ENCODE measurements at regions not wholly inside any gene's neighbourhood (a gene's known extent, or its start where the extent isn't known, plus 50 kb on each side); places are given as distances from the start of the nearest gene placed in this dataset.

DNA sequence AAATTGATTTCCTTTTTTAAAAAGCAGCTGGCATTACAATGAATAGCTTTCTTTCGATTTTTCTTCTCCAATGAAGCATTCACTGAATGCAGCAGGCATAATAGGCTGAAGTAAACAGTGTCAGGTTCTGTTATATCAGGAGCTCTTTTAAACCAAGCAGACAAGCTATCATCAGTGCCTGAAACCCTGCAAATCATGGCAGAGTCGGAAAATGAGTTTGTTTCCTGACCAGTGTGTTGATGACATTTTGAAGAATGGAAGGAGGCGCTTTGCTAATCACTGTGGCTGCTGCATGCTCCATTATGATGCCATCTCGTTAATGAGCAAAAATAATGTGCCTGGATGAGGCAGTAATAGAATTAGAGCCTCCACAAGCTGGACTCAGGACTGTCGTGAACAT, 284.5 kb downstream of the ZNF608 start:
- H3K4me3 ChIP-seq (ENCODE audit: low read depth, low read length), result no peak overlapping the region
- no peaks in the 10 kb centered on the region for H3K9me3 ChIP-seq (ENCODE audit: control insufficient read depth in 2 of 2, low read length in 2 of 2)
- Mint-ChIP-seq H3K27me3 (peaks cover 4% of the 10 kb centered on the region), H3K4me3 (no peak overlapping the region), H3K9me3 (peaks cover 0 to 12% (median 2%) of the 10 kb centered on the region in 7 donors), H3K4me1 (no peaks in the 10 kb centered on the region), H3K36me3 (no peaks in the 10 kb centered on the region), H3K27ac (no peak overlapping the region)
- no peak for DNase-seq
- no peaks in the 10 kb centered on the region for H3K27me3 ChIP-seq (ENCODE audit: control insufficient read depth, insufficient read depth, low read length)
- H3K4me1 ChIP-seq (ENCODE audit: control insufficient read depth, insufficient read depth, low read length, poor library complexity, severe bottlenecking), result no peaks in the 10 kb centered on the region
- no peaks in the 10 kb centered on the region for H3K36me3 ChIP-seq (ENCODE audit: control insufficient read depth, insufficient read depth, low read length)
- H3K27ac ChIP-seq (ENCODE audit: insufficient read depth, low read length, poor library complexity, severe bottlenecking), result no peak overlapping the region
- ATAC-seq (ENCODE audit: low read depth in 2 of 2), result no peak

DNA sequence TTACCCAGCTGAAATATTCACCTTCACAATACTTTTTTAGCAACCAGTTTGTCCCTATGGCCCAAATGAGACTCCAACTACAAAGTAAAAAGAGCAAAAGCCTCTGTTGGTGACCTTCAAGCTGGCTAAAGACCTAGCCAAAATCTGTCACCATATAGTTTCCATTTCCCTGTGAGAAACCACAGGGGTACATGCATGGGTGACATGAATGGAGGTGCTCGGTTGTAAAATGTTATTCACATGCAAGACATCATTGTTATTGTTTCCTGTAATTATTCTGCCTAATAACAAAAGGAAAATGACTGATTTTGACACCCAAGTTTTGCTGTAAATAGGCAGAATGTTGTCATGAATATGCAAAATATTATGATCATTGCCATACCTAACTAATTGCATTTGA, 285.3 kb downstream of the ZNF608 start:
- Mint-ChIP-seq H3K27me3 (peaks cover 4% of the 10 kb centered on the region), H3K36me3 (no peaks in the 10 kb centered on the region), H3K4me3 (no peak overlapping the region), H3K4me1 (no peaks in the 10 kb centered on the region), H3K9me3 (peaks cover 0 to 12% (median 2%) of the 10 kb centered on the region in 7 donors), H3K27ac (no peak overlapping the region)
- no peak overlapping the region for H3K27ac ChIP-seq (ENCODE audit: insufficient read depth, low read length, poor library complexity, severe bottlenecking)
- DNase-seq (no peak), ATAC-seq (ENCODE audit: low read depth in 2 of 2) (no peak)
- H3K4me1 ChIP-seq (ENCODE audit: control insufficient read depth, insufficient read depth, low read length, poor library complexity, severe bottlenecking), result no peaks in the 10 kb centered on the region
- no peaks in the 10 kb centered on the region for H3K27me3 ChIP-seq (ENCODE audit: control insufficient read depth, insufficient read depth, low read length)
- no peaks in the 10 kb centered on the region for H3K9me3 ChIP-seq (ENCODE audit: control insufficient read depth in 2 of 2, low read length in 2 of 2)
- H3K36me3 ChIP-seq (ENCODE audit: control insufficient read depth, insufficient read depth, low read length), result no peaks in the 10 kb centered on the region
- no peak overlapping the region for H3K4me3 ChIP-seq (ENCODE audit: low read depth, low read length)

DNA sequence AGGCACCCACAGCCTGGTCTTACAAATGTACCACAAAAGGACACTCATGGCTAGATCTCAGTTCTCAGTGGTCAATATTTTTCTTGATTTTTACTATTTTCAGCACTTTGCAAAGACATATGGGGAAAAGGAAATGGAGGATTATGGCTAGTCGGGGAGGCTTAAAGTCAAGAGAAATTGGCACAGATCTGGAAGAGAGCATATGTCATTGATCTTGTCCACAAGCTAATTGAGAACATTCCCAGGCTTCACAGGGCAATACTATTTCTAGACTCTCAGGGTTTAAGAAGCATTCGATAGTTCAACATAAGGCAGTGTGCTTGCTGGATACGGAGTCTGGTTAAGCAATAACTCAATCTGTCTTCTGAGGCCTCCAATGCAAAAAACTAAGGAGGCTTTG, 285.8 kb downstream of the ZNF608 start:
- Histone ChIP-seq H3K27ac (ENCODE audit: insufficient read depth, low read length, poor library complexity, severe bottlenecking) (no peak overlapping the region), H3K4me3 (ENCODE audit: low read depth, low read length) (no peak overlapping the region), H3K36me3 (ENCODE audit: control insufficient read depth, insufficient read depth, low read length) (no peaks in the 10 kb centered on the region), H3K9me3 (ENCODE audit: control insufficient read depth in 2 of 2, low read length in 2 of 2) (no peaks in the 10 kb centered on the region), H3K27me3 (ENCODE audit: control insufficient read depth, insufficient read depth, low read length) (no peaks in the 10 kb centered on the region), H3K4me1 (ENCODE audit: control insufficient read depth, insufficient read depth, low read length, poor library complexity, severe bottlenecking) (no peaks in the 10 kb centered on the region)
- H3K27me3 Mint-ChIP-seq, result peaks cover 4% of the 10 kb centered on the region
- peaks cover 0 to 12% (median 2%) of the 10 kb centered on the region in 7 donors for H3K9me3 Mint-ChIP-seq
- no peaks in the 10 kb centered on the region for H3K4me1 Mint-ChIP-seq
- H3K27ac Mint-ChIP-seq, result no peak overlapping the region
- no peaks in the 10 kb centered on the region for H3K36me3 Mint-ChIP-seq
- DNase-seq (no peak), ATAC-seq (ENCODE audit: low read depth in 2 of 2) (no peak)
- H3K4me3 Mint-ChIP-seq, result no peak overlapping the region

DNA sequence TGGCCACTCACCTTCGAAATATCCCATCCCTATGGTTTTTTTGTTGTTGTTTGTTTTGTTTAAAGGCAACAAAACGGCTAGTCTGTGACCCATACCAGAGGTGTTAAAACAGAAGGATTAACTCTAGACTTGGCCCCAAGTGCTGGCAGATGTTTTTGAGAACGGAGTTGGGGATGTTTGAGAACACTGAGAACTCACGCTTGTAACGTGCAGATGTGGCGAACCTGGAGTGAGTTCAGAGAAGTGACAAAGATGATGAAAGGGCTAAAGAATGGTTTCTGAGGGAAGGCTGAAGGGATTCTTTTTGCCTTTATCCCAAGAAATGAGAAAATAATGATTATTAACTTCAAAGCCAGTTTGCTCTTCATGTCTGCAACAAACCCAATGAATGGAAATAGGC, 286.5 kb downstream of the ZNF608 start:
- Mint-ChIP-seq H3K9me3 (peaks cover 0 to 12% (median 2%) of the 10 kb centered on the region in 7 donors), H3K4me3 (no peak overlapping the region), H3K27me3 (peaks cover 2% of the 10 kb centered on the region), H3K36me3 (no peaks in the 10 kb centered on the region), H3K27ac (no peak overlapping the region), H3K4me1 (no peaks in the 10 kb centered on the region)
- DNase-seq, result no peak
- Histone ChIP-seq H3K27ac (ENCODE audit: insufficient read depth, low read length, poor library complexity, severe bottlenecking) (no peak overlapping the region), H3K4me3 (ENCODE audit: low read depth, low read length) (no peak overlapping the region), H3K36me3 (ENCODE audit: control insufficient read depth, insufficient read depth, low read length) (no peaks in the 10 kb centered on the region), H3K4me1 (ENCODE audit: control insufficient read depth, insufficient read depth, low read length, poor library complexity, severe bottlenecking) (no peaks in the 10 kb centered on the region), H3K9me3 (ENCODE audit: control insufficient read depth in 2 of 2, low read length in 2 of 2) (no peaks in the 10 kb centered on the region), H3K27me3 (ENCODE audit: control insufficient read depth, insufficient read depth, low read length) (no peaks in the 10 kb centered on the region)
- no peak for ATAC-seq (ENCODE audit: low read depth in 2 of 2)

DNA sequence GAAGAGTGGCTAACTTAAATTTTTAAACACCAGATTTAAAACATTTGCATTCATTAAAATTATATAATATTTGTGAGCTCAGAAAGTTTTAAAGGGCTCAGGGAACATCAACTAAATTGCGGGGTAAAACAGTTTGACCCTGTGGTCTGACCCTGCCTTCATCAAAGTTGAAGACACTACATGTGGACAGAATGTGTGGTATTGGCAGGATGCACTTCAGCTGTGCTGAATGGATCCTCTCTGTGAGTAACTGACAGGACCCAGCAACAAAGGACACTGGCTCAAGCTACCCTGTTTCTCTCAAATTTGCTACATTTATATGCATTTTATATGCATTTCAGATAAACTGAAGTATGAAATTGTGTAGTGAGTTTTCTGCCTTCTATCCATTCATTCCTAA, 288.5 kb downstream of the ZNF608 start:
- Histone ChIP-seq H3K9me3 (ENCODE audit: control insufficient read depth in 2 of 2, low read length in 2 of 2) (no peaks in the 10 kb centered on the region), H3K4me3 (ENCODE audit: low read depth, low read length) (no peak overlapping the region), H3K4me1 (ENCODE audit: control insufficient read depth, insufficient read depth, low read length, poor library complexity, severe bottlenecking) (no peaks in the 10 kb centered on the region), H3K27me3 (ENCODE audit: control insufficient read depth, insufficient read depth, low read length) (no peaks in the 10 kb centered on the region), H3K36me3 (ENCODE audit: control insufficient read depth, insufficient read depth, low read length) (no peaks in the 10 kb centered on the region), H3K27ac (ENCODE audit: insufficient read depth, low read length, poor library complexity, severe bottlenecking) (no peak overlapping the region)
- ATAC-seq (ENCODE audit: low read depth in 2 of 2) (no peak), DNase-seq (no peak)
- no peak overlapping the region for H3K4me3 Mint-ChIP-seq
- no peaks in the 10 kb centered on the region for H3K27me3 Mint-ChIP-seq
- no peak overlapping the region for H3K27ac Mint-ChIP-seq
- H3K4me1 Mint-ChIP-seq, result no peaks in the 10 kb centered on the region
- H3K36me3 Mint-ChIP-seq, result no peaks in the 10 kb centered on the region
- H3K9me3 Mint-ChIP-seq, result peaks cover 0 to 8% (median 2%) of the 10 kb centered on the region in 7 donors

DNA sequence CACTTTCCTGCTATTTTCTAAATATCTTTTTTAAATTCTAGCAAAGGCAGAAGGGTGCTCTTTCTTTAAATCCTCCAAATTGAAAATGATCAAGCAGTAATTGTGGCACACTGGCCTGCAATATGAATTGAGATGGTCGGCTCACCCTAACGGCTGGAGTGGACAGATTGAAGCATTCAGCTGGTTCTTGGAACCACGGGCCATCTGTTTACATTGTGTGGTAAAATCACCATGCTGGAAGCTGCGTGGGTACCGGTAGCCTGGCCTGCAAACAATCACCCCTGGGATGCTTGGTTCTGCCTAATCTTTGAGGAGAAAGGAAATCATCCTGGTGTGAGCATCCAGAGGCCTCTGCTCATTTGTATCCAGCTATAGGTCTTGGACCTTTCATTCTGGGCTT, 289.3 kb downstream of the ZNF608 start:
- Histone ChIP-seq H3K4me3 (ENCODE audit: low read depth, low read length) (no peak overlapping the region), H3K36me3 (ENCODE audit: control insufficient read depth, insufficient read depth, low read length) (no peaks in the 10 kb centered on the region), H3K27ac (ENCODE audit: insufficient read depth, low read length, poor library complexity, severe bottlenecking) (no peak overlapping the region), H3K9me3 (ENCODE audit: control insufficient read depth in 2 of 2, low read length in 2 of 2) (no peaks in the 10 kb centered on the region), H3K27me3 (ENCODE audit: control insufficient read depth, insufficient read depth, low read length) (no peaks in the 10 kb centered on the region), H3K4me1 (ENCODE audit: control insufficient read depth, insufficient read depth, low read length, poor library complexity, severe bottlenecking) (no peaks in the 10 kb centered on the region)
- H3K9me3 Mint-ChIP-seq, result peaks cover 0 to 8% (median 3%) of the 10 kb centered on the region in 7 donors
- H3K27me3 Mint-ChIP-seq, result no peaks in the 10 kb centered on the region
- DNase-seq (no peak), ATAC-seq (ENCODE audit: low read depth in 2 of 2) (no peak)
- H3K27ac Mint-ChIP-seq, result peak overlapping the region in 1 of 3 donors; percentile 52
- no peaks in the 10 kb centered on the region for H3K36me3 Mint-ChIP-seq
- H3K4me3 Mint-ChIP-seq, result no peak overlapping the region
- H3K4me1 Mint-ChIP-seq, result no peaks in the 10 kb centered on the region

DNA sequence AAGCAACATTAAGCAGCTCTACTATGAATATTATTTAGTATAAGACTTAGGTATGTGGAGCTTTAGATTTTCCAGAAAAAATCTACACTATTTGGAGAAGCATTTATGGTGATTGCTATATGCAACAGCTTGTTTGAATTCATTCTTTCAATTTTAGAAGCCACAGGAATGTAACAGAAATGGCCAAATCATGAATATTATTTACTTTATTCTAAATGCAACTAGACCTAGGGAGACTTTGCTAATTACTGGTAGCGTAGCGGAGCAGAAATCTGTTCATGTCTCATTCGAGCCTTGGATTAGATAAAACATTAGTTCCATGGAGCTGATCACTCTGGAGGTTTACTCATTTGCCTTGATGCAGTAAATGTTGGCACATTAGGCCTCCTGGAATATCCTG, 290.2 kb downstream of the ZNF608 start:
- Histone ChIP-seq H3K27me3 (ENCODE audit: control insufficient read depth, insufficient read depth, low read length) (no peaks in the 10 kb centered on the region), H3K9me3 (ENCODE audit: control insufficient read depth in 2 of 2, low read length in 2 of 2) (no peaks in the 10 kb centered on the region), H3K4me3 (ENCODE audit: low read depth, low read length) (no peak overlapping the region), H3K4me1 (ENCODE audit: control insufficient read depth, insufficient read depth, low read length, poor library complexity, severe bottlenecking) (no peaks in the 10 kb centered on the region), H3K27ac (ENCODE audit: insufficient read depth, low read length, poor library complexity, severe bottlenecking) (no peak overlapping the region), H3K36me3 (ENCODE audit: control insufficient read depth, insufficient read depth, low read length) (no peaks in the 10 kb centered on the region)
- no peaks in the 10 kb centered on the region for H3K36me3 Mint-ChIP-seq
- H3K27me3 Mint-ChIP-seq, result no peaks in the 10 kb centered on the region
- peaks cover 0 to 8% (median 2%) of the 10 kb centered on the region in 7 donors for H3K9me3 Mint-ChIP-seq
- no peaks in the 10 kb centered on the region for H3K4me1 Mint-ChIP-seq
- DNase-seq (no peak), ATAC-seq (ENCODE audit: low read depth in 2 of 2) (no peak)
- no peak overlapping the region for H3K4me3 Mint-ChIP-seq
- H3K27ac Mint-ChIP-seq, result no peak overlapping the region

DNA sequence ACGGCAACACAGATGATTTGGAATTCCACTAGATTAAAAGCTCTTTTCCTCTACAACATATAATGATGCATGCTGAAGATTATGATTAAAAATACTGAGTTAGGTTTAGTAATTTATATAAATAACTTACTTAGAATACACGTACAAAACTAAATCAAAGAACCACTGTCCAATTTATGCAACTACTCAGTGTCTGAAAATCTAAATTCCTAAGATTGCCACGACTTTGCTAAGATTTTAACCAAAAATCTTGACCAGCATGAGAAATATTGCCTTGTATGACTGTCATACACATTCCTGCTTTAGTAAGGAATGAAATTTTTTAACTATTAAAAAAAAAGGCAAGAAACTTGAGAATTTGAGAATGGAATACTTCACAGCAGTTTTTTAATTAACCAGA, 292.4 kb downstream of the ZNF608 start:
- Mint-ChIP-seq H3K4me1 (peaks cover 0 to 2% (median 0%) of the 10 kb centered on the region in 4 donors), H3K27ac (no peak overlapping the region), H3K36me3 (no peaks in the 10 kb centered on the region), H3K4me3 (no peak overlapping the region), H3K27me3 (no peaks in the 10 kb centered on the region), H3K9me3 (peaks cover 0 to 9% (median 0%) of the 10 kb centered on the region in 7 donors)
- Histone ChIP-seq H3K4me3 (ENCODE audit: low read depth, low read length) (no peak overlapping the region), H3K36me3 (ENCODE audit: control insufficient read depth, insufficient read depth, low read length) (no peaks in the 10 kb centered on the region), H3K27me3 (ENCODE audit: control insufficient read depth, insufficient read depth, low read length) (no peaks in the 10 kb centered on the region), H3K27ac (ENCODE audit: insufficient read depth, low read length, poor library complexity, severe bottlenecking) (no peak overlapping the region), H3K9me3 (ENCODE audit: control insufficient read depth in 2 of 2, low read length in 2 of 2) (no peaks in the 10 kb centered on the region), H3K4me1 (ENCODE audit: control insufficient read depth, insufficient read depth, low read length, poor library complexity, severe bottlenecking) (no peaks in the 10 kb centered on the region)
- ATAC-seq (ENCODE audit: low read depth in 2 of 2) (no peak), DNase-seq (no peak)
